ENCODE measurements at regions not wholly inside any gene's neighbourhood (a gene's known extent, or its start where the extent isn't known, plus 50 kb on each side); places are given as distances from the start of the nearest gene placed in this dataset.

DNA sequence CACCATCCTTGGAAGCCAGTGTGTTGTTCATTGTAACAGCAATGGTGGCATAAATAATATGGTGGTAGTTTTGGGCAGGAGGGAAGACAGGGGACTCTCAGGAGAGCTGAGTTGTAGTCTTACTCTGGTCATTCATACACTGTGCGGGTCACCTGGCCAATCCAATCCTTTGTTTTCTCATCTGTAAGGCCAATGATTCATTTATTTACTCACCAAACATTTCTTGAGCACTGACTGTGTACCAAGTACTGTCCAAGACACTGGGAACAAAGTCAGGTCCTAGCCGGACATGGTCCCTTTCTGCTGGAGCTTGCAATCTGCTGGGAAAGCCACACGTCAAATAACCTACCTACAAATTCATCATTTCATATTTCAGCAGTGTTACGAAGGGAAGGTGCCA lies 302.7 kb downstream of the CYP26B1 start:
- Histone ChIP-seq H3K4me3 (no peak overlapping the region), H3K9me3 (no peaks in the 10 kb centered on the region), H3K36me3 (no peaks in the 10 kb centered on the region), H3K27ac (no peak overlapping the region), H3K27me3 (no peaks in the 10 kb centered on the region), H3K4me1 (no peaks in the 10 kb centered on the region)
- WGBS (ENCODE audit: insufficient coverage, low coverage, low lambda C conversion rate, missing lambda C conversion rate), result 77% methylated on average over 4 of the region's 4 CpGs
- intact Hi-C loops (cut with DNase I), result no loop called here
- TF ChIP-seq POLR2A (IDR thresholded peaks at IDR 0.05) (no peak), CTCF (IDR thresholded peaks at IDR 0.05) (no peak)
- DNase-seq, result no peak
- no peak for ATAC-seq

- Histone ChIP-seq H3K4me1 (no peaks in the 10 kb centered on the region), H3K27me3 (no peaks in the 10 kb centered on the region), H3K4me3 (no peak overlapping the region), H3K27ac (no peak overlapping the region), H3K9me3 (no peaks in the 10 kb centered on the region), H3K36me3 (no peaks in the 10 kb centered on the region)
- intact Hi-C loops (cut with DNase I), result no loop called here
- TF ChIP-seq POLR2A (IDR thresholded peaks at IDR 0.05) (no peak), CTCF (IDR thresholded peaks at IDR 0.05) (no peak)
- 58% methylated on average over 3 of the region's 3 CpGs for WGBS (ENCODE audit: insufficient coverage, low coverage, low lambda C conversion rate, missing lambda C conversion rate)
- ATAC-seq (peak in 1 of 4 donors; percentile 46), DNase-seq (no peak)
These were observed 304.2 kb downstream of the CYP26B1 start for GRCh38 chr2:71843391-71843850.

DNA sequence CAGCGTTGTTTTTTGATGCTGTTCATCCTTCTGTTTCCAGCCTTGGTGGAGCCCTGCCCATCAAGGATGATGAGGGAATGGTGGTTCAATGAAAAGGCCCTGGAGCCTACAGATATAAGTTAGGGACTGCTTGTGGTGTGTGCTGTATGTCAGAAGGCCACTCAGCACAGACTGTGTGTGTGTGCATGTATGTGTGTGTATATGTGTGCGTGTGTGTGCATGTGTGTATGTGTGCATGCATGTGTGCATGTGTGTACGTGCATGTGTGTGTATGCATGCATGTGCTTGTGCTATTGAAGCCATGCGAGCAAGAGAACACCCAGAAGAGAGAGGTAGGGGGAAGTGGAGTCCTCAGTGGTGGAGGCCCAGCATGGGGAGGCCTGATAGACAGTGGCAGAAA lies 304.9 kb downstream of the CYP26B1 start:
- Histone ChIP-seq H3K36me3 (no peaks in the 10 kb centered on the region), H3K27me3 (no peaks in the 10 kb centered on the region), H3K4me1 (no peaks in the 10 kb centered on the region), H3K4me3 (no peak overlapping the region), H3K9me3 (no peaks in the 10 kb centered on the region), H3K27ac (no peak overlapping the region)
- ATAC-seq, result no peak
- WGBS (ENCODE audit: insufficient coverage, low coverage, low lambda C conversion rate, missing lambda C conversion rate), result 69% methylated on average over 3 of the region's 4 CpGs
- no peak for TF ChIP-seq POLR2A (IDR thresholded peaks at IDR 0.05)
- TF ChIP-seq CTCF (IDR thresholded peaks at IDR 0.05), result no peak
- DNase-seq, result no peak
- intact Hi-C loops (cut with DNase I), result no loop called here

DNA sequence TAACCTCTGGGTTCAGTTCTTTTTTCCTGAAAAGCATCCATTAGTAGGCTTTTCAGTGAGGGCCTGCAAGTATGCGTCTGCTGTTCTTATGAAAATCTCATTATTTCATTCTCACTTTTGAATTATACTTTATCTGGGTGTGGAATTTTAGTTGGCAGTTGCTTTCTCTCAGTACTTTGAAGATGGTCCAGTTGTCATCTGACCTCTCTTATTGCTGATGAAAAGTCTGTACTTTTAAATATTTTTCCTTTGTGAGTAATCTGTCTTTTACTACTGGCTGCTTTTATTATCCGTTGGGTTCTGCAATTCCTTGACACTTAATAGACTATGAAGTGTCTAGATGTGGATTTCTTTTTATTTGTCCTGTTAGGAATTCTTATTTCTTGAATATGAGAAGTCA lies 307.8 kb downstream of the CYP26B1 start:
- no peak for TF ChIP-seq POLR2A (IDR thresholded peaks at IDR 0.05)
- no peak for TF ChIP-seq CTCF (IDR thresholded peaks at IDR 0.05)
- DNase-seq (no peak), ATAC-seq (no peak)
- WGBS (ENCODE audit: insufficient coverage, low coverage, low lambda C conversion rate, missing lambda C conversion rate), result 78% methylated on average over 2 of the region's 2 CpGs
- no peaks in the 10 kb centered on the region for H3K36me3 ChIP-seq
- intact Hi-C loops (cut with DNase I), result no loop called here
- H3K27me3 ChIP-seq, result no peaks in the 10 kb centered on the region
- no peak overlapping the region for H3K4me3 ChIP-seq
- no peaks in the 10 kb centered on the region for H3K9me3 ChIP-seq
- H3K4me1 ChIP-seq, result no peaks in the 10 kb centered on the region
- no peak overlapping the region for H3K27ac ChIP-seq

GRCh38 chr2:71834796-71835195 lies 312.9 kb downstream of the CYP26B1 start:
- Histone ChIP-seq H3K9me3 (no peaks in the 10 kb centered on the region), H3K36me3 (no peaks in the 10 kb centered on the region), H3K27me3 (no peaks in the 10 kb centered on the region), H3K27ac (no peak overlapping the region), H3K4me3 (no peak overlapping the region), H3K4me1 (no peaks in the 10 kb centered on the region)
- intact Hi-C loops (cut with DNase I), result no loop called here
- TF ChIP-seq CTCF (IDR thresholded peaks at IDR 0.05), result no peak
- TF ChIP-seq POLR2A (IDR thresholded peaks at IDR 0.05), result no peak
- no CpG with 5 or more reads among the region's 2 CpGs for WGBS (ENCODE audit: insufficient coverage, low coverage, low lambda C conversion rate, missing lambda C conversion rate)
- DNase-seq, result no peak
- ATAC-seq, result no peak
